Left ventricle myocardium inferior (tissue), 1 donor: ENCODE measurements at regions not wholly inside any gene's neighbourhood (a gene's known extent, or its start where the extent isn't known, plus 50 kb on each side); places are given as distances from the start of the nearest gene placed in this dataset.
A peak's percentile ranks its signal among the peaks of the same experiment; 100 is the strongest.

Experiments
- DNase-seq: peaks from one replicate; pipeline ENCODE4 v3.0.0-alpha.2; 2020
- H3K27ac ChIP-seq: fragments of 200-600 bp; replicated peaks from 2 replicates; pipeline ENCODE4 v1.8.0; 2021
- H3K27me3 ChIP-seq: fragments of 200-600 bp; 2 replicates; pipeline ENCODE4 v1.8.0; 2021; ENCODE audit warnings: low read depth
- H3K36me3 ChIP-seq: fragments of 200-600 bp; 2 replicates; pipeline ENCODE4 v1.8.0; 2021
- H3K4me1 ChIP-seq: fragments of 200-600 bp; 2 replicates; pipeline ENCODE4 v1.8.0; 2021
- H3K4me3 ChIP-seq: fragments of 200-600 bp; 2 replicates; pipeline ENCODE4 v1.8.0; 2021; ENCODE audit warnings: mild to moderate bottlenecking, moderate library complexity
- H3K9me3 ChIP-seq: fragments of 200-600 bp; replicated peaks from 2 replicates; pipeline ENCODE4 v1.8.0; 2021
- intact Hi-C: fragments of 100-400 bp; cut with micrococcal nuclease; formaldehyde crosslinking; loops from one replicate; pipeline ENCODE4 v1.11.0; 2022
- TF ChIP-seq, protein P1 (sequence below): fragments of 200-600 bp; IDR thresholded peaks from 2 replicates; pipeline ENCODE4 v1.8.0; 2021; ENCODE audit warnings: antibody characterized with exemption, mild to moderate bottlenecking, borderline replicate concordance
- donor health status: DM: no; HTN: yes; CAD: no; lungs with severe emphysema.

DNA sequence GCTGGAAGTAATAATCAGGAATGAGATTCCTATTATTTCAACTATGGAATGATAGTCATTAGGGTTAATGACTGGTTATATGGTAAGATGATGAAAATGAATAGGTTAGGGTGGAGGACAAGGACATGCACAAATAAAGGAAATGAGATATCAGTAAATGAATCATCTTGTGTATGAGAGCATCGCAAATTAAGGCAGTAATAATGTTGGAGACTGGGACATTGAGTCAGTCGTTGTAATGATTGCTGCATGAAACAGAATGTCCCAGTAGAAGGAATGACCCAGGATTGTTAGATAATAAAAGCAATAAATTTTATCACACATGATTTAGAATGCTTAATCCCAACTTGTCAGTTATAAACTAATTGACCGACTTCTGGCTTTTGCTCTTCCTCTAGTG is 1733.7 kb upstream of the PCDH20 start:
- H3K27ac ChIP-seq = no peak overlapping the region
- intact Hi-C loops = no loop called here
- H3K27me3 ChIP-seq = no peaks in the 10 kb centered on the region
- DNase-seq = no peak
- H3K4me3 ChIP-seq = no peak overlapping the region
- H3K9me3 ChIP-seq = peaks cover 20% of the 10 kb centered on the region
- H3K4me1 ChIP-seq = no peaks in the 10 kb centered on the region
- TF ChIP-seq, protein P1, sequence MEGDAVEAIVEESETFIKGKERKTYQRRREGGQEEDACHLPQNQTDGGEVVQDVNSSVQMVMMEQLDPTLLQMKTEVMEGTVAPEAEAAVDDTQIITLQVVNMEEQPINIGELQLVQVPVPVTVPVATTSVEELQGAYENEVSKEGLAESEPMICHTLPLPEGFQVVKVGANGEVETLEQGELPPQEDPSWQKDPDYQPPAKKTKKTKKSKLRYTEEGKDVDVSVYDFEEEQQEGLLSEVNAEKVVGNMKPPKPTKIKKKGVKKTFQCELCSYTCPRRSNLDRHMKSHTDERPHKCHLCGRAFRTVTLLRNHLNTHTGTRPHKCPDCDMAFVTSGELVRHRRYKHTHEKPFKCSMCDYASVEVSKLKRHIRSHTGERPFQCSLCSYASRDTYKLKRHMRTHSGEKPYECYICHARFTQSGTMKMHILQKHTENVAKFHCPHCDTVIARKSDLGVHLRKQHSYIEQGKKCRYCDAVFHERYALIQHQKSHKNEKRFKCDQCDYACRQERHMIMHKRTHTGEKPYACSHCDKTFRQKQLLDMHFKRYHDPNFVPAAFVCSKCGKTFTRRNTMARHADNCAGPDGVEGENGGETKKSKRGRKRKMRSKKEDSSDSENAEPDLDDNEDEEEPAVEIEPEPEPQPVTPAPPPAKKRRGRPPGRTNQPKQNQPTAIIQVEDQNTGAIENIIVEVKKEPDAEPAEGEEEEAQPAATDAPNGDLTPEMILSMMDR = no peak
- no peaks in the 10 kb centered on the region for H3K36me3 ChIP-seq

DNA sequence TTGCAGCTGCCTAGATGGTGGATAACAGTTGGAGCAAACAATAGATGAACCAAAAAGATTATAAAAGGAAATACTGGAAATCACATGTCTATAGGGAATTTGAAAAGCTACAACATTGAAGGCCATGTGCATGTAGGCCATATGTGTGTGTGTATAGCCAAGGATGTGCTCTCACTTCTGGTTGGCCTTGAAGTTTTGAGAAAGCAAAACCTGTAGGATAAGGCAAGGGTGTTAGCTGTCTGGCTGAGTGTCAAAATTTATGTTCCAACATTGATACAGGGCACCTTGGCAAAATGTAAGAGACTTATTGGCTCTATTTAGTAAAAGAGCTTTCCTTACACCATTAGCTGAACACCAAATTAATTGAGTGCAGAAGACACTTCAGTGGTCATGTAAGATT is 1723.6 kb upstream of the PCDH20 start:
- no peak overlapping the region for H3K27ac ChIP-seq
- intact Hi-C loops = no loop called here
- H3K4me3 ChIP-seq = no peak overlapping the region
- no peaks in the 10 kb centered on the region for H3K27me3 ChIP-seq
- no peaks in the 10 kb centered on the region for H3K36me3 ChIP-seq
- no peaks in the 10 kb centered on the region for H3K4me1 ChIP-seq
- DNase-seq = no peak
- peaks cover 11% of the 10 kb centered on the region for H3K9me3 ChIP-seq
- TF ChIP-seq, protein P1 = no peak

DNA sequence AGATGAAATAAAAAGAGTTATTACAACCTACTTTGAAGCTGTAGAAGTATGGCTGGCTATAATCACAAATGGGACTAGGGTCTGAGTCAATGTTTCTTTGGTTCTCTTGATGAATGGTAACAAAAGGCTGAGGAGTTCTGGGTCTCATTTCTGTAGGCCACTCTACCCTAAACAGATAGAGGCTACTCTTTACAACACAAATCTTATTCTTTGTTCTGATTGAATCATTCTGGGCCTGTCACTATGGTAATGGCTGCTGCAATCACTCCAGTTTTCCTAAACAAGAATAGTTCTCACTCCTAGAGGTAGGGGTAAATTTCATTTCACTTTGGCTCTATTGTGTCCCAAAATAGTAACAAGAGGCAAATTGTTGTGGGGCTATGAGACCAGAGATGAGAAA is 1714.3 kb upstream of the PCDH20 start:
- no peak for DNase-seq
- no peaks in the 10 kb centered on the region for H3K27me3 ChIP-seq
- no peaks in the 10 kb centered on the region for H3K9me3 ChIP-seq
- no peaks in the 10 kb centered on the region for H3K36me3 ChIP-seq
- intact Hi-C loops = no loop called here
- H3K4me3 ChIP-seq = no peak overlapping the region
- TF ChIP-seq, protein P1 = no peak
- H3K27ac ChIP-seq = no peak overlapping the region
- H3K4me1 ChIP-seq = no peaks in the 10 kb centered on the region

DNA sequence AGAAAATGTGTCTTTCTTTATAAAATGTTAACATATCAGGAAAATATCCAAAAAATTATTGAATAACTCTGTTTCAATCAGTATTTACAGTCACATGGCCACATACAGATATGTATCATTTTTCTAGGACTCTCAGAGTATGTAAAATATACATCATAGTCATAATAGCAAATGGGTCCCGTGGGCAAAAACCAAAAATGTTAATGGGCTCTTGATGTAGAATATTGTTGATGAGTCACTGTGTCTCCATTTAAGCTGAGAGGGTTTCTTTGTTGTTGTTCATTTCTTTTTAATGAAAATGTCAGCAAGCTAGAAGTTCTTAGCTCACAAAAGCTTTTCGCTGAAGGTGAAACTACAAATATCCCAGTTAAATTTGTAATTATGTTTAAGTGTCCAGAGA is 1713.1 kb upstream of the PCDH20 start:
- H3K27ac ChIP-seq = no peak overlapping the region
- DNase-seq = no peak
- no peaks in the 10 kb centered on the region for H3K36me3 ChIP-seq
- no peaks in the 10 kb centered on the region for H3K9me3 ChIP-seq
- H3K4me3 ChIP-seq = no peak overlapping the region
- H3K27me3 ChIP-seq = no peaks in the 10 kb centered on the region
- TF ChIP-seq, protein P1 = no peak
- intact Hi-C loops = no loop called here
- H3K4me1 ChIP-seq = no peaks in the 10 kb centered on the region

DNA sequence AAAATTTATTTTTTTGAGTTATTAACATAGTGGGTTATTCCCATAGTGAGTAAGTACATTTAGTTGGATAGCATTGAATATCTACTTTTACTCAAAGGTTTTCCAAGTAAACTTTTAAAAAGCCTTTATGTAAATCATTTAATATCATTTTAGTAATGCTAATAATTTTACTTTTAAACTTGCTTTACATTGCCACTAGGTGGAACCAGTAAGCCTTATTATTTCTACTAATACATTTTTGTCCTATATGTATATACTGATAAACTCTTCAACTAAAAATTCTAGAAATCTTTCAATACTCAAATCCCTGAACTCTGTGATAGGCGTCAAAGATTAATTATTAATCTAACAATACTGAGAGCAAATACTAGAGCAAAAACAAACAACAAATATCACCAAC is 1709.2 kb upstream of the PCDH20 start:
- Histone ChIP-seq H3K9me3 (no peaks in the 10 kb centered on the region), H3K27ac (no peak overlapping the region), H3K36me3 (no peaks in the 10 kb centered on the region), H3K4me3 (no peak overlapping the region), H3K4me1 (no peaks in the 10 kb centered on the region), H3K27me3 (no peaks in the 10 kb centered on the region)
- intact Hi-C loops = no loop called here
- TF ChIP-seq, protein P1 = peak; percentile 26
- DNase-seq = no peak

DNA sequence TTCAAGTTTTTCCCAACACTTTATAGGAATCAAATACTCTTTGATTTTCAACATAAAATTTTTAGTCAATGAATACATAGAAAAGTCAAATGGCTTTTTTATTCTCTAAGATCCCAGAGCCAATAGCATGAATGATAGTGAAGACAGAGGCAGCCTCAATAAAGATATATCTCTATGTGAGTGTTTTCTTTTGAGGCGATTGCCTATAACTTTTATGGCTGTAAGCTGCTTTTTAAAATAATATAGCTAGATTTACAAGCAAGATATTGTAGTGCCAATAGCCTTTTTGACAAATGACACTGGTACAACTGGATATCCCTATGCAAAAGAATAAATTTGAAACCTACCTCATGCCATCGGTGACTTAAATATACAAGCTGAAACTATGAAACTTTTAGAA is 1705.2 kb upstream of the PCDH20 start:
- TF ChIP-seq, protein P1 = no peak
- intact Hi-C loops = no loop called here
- DNase-seq = no peak

More for the DNA sequence above, 1705.2 kb upstream of the PCDH20 start:
- Histone ChIP-seq H3K4me1 (no peaks in the 10 kb centered on the region), H3K27ac (no peak overlapping the region), H3K9me3 (no peaks in the 10 kb centered on the region), H3K36me3 (no peaks in the 10 kb centered on the region), H3K27me3 (no peaks in the 10 kb centered on the region), H3K4me3 (no peak overlapping the region)
